Activated CD8-positive, alpha-beta T cell treated with anti-CD3 and anti-CD28 coated beads for 36 hours (primary cell): ENCODE measurements at regions not wholly inside any gene's neighbourhood (a gene's known extent, or its start where the extent isn't known, plus 50 kb on each side); places are given as distances from the start of the nearest gene placed in this dataset.

Source experiments
- ATAC-seq: fragments of 200-7000 bp; cut with Tn5 transposase; one replicate; pipeline ENCODE4 v1.10.0; 2021; ENCODE audit warnings: mild to moderate bottlenecking, moderate library complexity
- CTCF ChIA-PET: fragments of 350-600 bp; sonication (Branson Sonifier 250); formaldehyde crosslinking; loops from one replicate; lab custom pipeline; 2021; ENCODE audit warnings: antibody characterized with exemption; lab: Charles Lee
- POLR2A ChIA-PET: fragments of 350-600 bp; sonication (Branson Sonifier 250); formaldehyde crosslinking; loops from one replicate; lab custom pipeline; 2021; ENCODE audit warnings: antibody characterized with exemption; lab: Charles Lee
- DNase-seq: peaks from one replicate; pipeline ENCODE4 v3.0.0-alpha.2; 2020
- H3K27ac Mint-ChIP-seq: one replicate; pipeline ENCODE4 v1.8.0; 2021; ENCODE audit warnings: mild to moderate bottlenecking, mixed read lengths
- H3K27me3 Mint-ChIP-seq: one replicate; pipeline ENCODE4 v1.8.0; 2021; ENCODE audit warnings: mixed read lengths
- H3K36me3 Mint-ChIP-seq: one replicate; pipeline ENCODE4 v1.8.0; 2021; ENCODE audit warnings: low read depth, mixed read lengths
- H3K4me1 Mint-ChIP-seq: one replicate; pipeline ENCODE4 v1.8.0; 2021; ENCODE audit warnings: low read depth, mixed read lengths
- H3K4me3 Mint-ChIP-seq: one replicate; pipeline ENCODE4 v1.8.0; 2021; ENCODE audit warnings: mild to moderate bottlenecking, moderate library complexity, mixed read lengths
- H3K9me3 Mint-ChIP-seq: one replicate; pipeline ENCODE4 v1.8.0; 2021; ENCODE audit warnings: mixed read lengths
- CTCF ChIP-seq: fragments of 200-600 bp; IDR thresholded peaks from one replicate; pipeline ENCODE4 v1.8.0; 2022; ENCODE audit warnings: antibody characterized with exemption, mild to moderate bottlenecking
- intact Hi-C: fragments of 100-400 bp; cut with micrococcal nuclease; formaldehyde crosslinking; loops from one replicate; pipeline ENCODE4 v1.10.0; 2022

DNA sequence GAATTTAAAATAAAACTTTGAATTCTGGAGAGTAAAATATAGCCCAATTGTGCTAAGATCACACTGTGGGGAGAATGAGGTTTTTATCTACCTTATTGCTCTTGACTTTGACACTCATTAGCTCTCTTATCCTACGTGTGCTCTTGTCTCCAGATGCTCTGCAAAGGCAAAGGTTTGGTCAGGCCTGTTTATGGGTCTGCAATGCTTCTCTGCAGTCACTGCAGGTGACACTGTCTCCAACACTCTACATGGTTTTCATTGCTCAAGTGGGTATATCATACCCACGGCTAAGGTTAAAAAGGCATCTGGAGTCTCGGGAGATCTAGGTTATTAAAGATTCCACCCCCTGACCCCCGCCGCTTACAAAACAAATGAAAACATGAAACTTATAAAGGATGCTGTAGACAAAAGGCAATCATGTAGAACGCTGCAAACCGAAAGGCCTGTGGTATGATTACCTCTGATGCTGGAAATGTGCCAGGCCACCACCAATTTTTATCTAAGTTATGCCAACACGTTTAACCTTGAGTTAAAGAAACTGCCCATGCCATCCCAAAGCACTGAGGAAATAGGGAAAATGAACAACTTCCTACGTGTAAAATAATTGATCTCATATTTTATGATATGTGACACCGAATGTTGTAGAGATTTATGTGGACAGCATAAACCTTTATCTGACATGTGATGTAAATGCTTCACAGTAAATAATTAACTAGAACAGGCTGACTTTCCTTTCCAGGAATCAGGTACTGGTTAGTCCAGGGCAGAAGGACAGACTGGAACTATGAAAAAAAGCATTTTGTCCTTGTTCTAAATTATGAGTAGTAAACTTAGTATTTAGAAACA is 238.2 kb upstream of the NOX3 start:
- no peak overlapping the region for H3K4me3 Mint-ChIP-seq
- no peaks in the 10 kb centered on the region for H3K27me3 Mint-ChIP-seq
- H3K36me3 Mint-ChIP-seq, result no peaks in the 10 kb centered on the region
- ChIA-PET POLR2A (no interaction called here), CTCF (no interaction called here)
- H3K4me1 Mint-ChIP-seq, result no peaks in the 10 kb centered on the region
- ATAC-seq (no peak), DNase-seq (no peak)
- no peak for TF ChIP-seq CTCF
- no peak overlapping the region for H3K27ac Mint-ChIP-seq
- intact Hi-C loops, result no loop called here
- H3K9me3 Mint-ChIP-seq, result no peaks in the 10 kb centered on the region

DNA sequence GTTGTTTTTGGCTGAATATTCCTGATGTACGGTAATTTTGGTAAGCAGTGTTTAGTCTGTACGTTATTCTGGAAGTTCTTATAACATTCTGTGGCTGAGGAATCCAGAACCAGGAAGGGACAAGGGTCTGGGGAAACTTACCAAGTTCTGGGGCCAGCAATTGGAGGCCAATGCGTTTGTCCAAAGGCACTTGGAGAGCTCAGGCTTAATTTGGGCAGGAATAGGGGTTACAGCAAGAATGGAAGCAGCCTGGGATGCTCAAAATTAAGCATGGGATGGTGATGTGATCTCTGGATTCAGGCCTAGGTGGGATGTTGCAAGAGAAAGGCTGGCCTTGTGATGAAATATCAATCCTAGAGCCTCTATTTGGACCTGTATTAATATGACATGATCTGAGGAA is 235.2 kb upstream of the NOX3 start:
- intact Hi-C loops, result no loop called here
- CTCF ChIA-PET, result no interaction called here
- POLR2A ChIA-PET, result no interaction called here
- Mint-ChIP-seq H3K27ac (no peak overlapping the region), H3K4me3 (no peak overlapping the region), H3K36me3 (no peaks in the 10 kb centered on the region), H3K4me1 (no peaks in the 10 kb centered on the region), H3K27me3 (no peaks in the 10 kb centered on the region), H3K9me3 (no peaks in the 10 kb centered on the region)
- ATAC-seq, result no peak
- DNase-seq, result no peak
- TF ChIP-seq CTCF, result no peak

GRCh38 chr6:155687645-155688044 is 232.0 kb upstream of the NOX3 start:
- no peak overlapping the region for H3K4me3 Mint-ChIP-seq
- CTCF ChIA-PET, result no interaction called here
- DNase-seq (no peak), ATAC-seq (no peak)
- H3K27me3 Mint-ChIP-seq, result no peaks in the 10 kb centered on the region
- POLR2A ChIA-PET, result no interaction called here
- intact Hi-C loops, result no loop called here
- H3K9me3 Mint-ChIP-seq, result no peaks in the 10 kb centered on the region
- H3K4me1 Mint-ChIP-seq, result no peaks in the 10 kb centered on the region
- no peaks in the 10 kb centered on the region for H3K36me3 Mint-ChIP-seq
- no peak overlapping the region for H3K27ac Mint-ChIP-seq
- TF ChIP-seq CTCF, result no peak

DNA sequence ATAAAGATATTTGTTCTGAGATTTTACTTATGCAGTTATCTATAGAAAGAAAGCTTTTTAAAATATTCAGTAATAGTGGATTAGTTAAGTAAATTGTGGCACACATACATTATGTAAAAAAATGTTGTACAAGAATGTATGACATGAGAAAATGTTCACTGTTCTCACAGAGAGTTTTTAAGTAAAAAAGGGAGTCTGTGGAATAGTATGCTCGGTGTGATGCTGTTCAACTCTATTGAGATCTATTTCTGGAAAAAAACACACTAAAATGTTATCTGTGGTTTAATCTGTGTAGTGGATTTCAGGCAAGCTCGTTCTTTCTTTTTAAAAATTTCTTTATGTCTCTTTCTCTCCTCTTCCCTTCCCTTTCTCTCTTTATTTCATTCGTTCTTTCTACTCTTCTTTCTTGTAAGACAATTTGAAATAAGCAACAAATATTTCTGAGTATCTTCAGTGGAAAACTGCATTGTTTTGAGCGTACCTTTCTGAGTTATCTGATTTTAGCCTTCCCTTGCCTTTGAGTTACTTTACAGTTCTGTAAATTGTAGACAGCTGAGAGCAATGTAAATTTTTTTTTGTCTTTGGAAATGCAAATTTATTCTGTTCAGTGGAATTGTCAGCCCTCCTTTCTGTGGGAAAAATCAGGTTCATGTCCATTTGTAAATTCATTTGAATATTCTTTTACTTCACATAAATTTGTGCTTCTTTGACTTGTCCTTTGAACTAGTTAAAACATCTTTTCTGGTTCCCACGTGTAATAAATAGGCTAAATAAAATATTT is 229.0 kb upstream of the NOX3 start:
- no peak overlapping the region for H3K27ac Mint-ChIP-seq
- H3K9me3 Mint-ChIP-seq, result no peaks in the 10 kb centered on the region
- POLR2A ChIA-PET, result no interaction called here
- H3K36me3 Mint-ChIP-seq, result no peaks in the 10 kb centered on the region
- H3K27me3 Mint-ChIP-seq, result no peaks in the 10 kb centered on the region
- no peak for TF ChIP-seq CTCF
- no peaks in the 10 kb centered on the region for H3K4me1 Mint-ChIP-seq
- intact Hi-C loops, result no loop called here
- no peak for ATAC-seq
- H3K4me3 Mint-ChIP-seq, result no peak overlapping the region
- CTCF ChIA-PET, result no interaction called here
- no peak for DNase-seq

DNA sequence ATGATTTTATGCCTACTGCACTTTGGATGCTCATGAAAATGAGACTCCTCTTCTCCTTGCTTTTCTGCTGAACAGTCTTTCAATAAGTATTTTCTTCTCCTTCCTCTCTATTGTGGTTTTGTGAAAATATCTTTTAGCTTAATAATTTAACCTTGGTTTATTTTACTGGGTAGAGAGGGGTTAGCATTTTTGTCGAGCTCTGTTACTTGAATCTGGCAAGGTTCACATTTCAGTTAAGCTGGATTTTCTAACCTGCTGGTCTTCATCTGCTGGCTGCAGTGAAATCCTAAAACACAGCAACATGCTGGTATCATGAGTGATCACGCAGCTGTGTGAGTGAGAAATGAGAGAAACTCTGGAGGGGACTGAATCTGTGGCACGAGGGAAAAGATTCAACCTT is 222.7 kb upstream of the NOX3 start:
- ATAC-seq, result no peak
- CTCF ChIA-PET, result no interaction called here
- intact Hi-C loops, result no loop called here

More for the DNA sequence above, 222.7 kb upstream of the NOX3 start:
- no peak for DNase-seq
- Mint-ChIP-seq H3K27ac (no peak overlapping the region), H3K36me3 (no peaks in the 10 kb centered on the region), H3K27me3 (no peaks in the 10 kb centered on the region), H3K4me3 (no peak overlapping the region), H3K9me3 (no peaks in the 10 kb centered on the region), H3K4me1 (no peaks in the 10 kb centered on the region)
- POLR2A ChIA-PET, result interaction anchor here (1.5 kb wide), 1 partner anchor 14 kb away, joined by 3 read pairs; no protein-coding TSS in a partner anchor
- no peak for TF ChIP-seq CTCF
